AG10803 (cell line): ENCODE measurements at regions not wholly inside any gene's neighbourhood (a gene's known extent, or its start where the extent isn't known, plus 50 kb on each side); places are given as distances from the start of the nearest gene placed in this dataset.

Source experiments
- DNase-seq: peaks from one replicate; pipeline ENCODE4 v3.0.0; 2010; ENCODE audit warnings: low read depth
- H3K4me3 ChIP-seq: 2 replicates; pipeline ENCODE4 v1.5.1; 2011; ENCODE audit warnings: mild to moderate bottlenecking, low read length, control low read depth
- CTCF ChIP-seq: conservative IDR thresholded peaks from 2 replicates; pipeline ENCODE4 v1.5.1; 2011; ENCODE audit warnings: mild to moderate bottlenecking, low read length, control low read depth, inconsistent platforms

GRCh38 chr2:236744281-236744705 lies 174.7 kb downstream of the ACKR3 start:
- no peak overlapping the region for H3K4me3 ChIP-seq
- DNase-seq: peak; percentile 100
- TF ChIP-seq CTCF: no peak

- no peak overlapping the region for H3K4me3 ChIP-seq
- DNase-seq: no peak
Measured at GRCh38 chr2:236744716-236745115, 175.1 kb downstream of the ACKR3 start.

GRCh38 chr2:236745420-236746210 lies 176.0 kb downstream of the ACKR3 start:
- peak; percentile 86 for DNase-seq
- no peak overlapping the region for H3K4me3 ChIP-seq
- TF ChIP-seq CTCF: peak; percentile 13; the same call in 1 of the 2 replicates

More at GRCh38 chr2:236744716-236745115, 175.1 kb downstream of the ACKR3 start:
- no peak for TF ChIP-seq CTCF

GRCh38 chr2:236746833-236747232 lies 177.2 kb downstream of the ACKR3 start:
- no peak overlapping the region for H3K4me3 ChIP-seq
- no peak for DNase-seq
- TF ChIP-seq CTCF: no peak

GRCh38 chr2:236747426-236747825 lies 177.8 kb downstream of the ACKR3 start:
- H3K4me3 ChIP-seq: no peak overlapping the region
- no peak for DNase-seq
- TF ChIP-seq CTCF: no peak

GRCh38 chr2:236747925-236748324 lies 178.3 kb downstream of the ACKR3 start:
- no peak for TF ChIP-seq CTCF
- no peak overlapping the region for H3K4me3 ChIP-seq
- DNase-seq: no peak

- no peak for DNase-seq
- H3K4me3 ChIP-seq: no peak overlapping the region
- TF ChIP-seq CTCF: no peak
Measured at GRCh38 chr2:236748385-236748784, 178.8 kb downstream of the ACKR3 start.
